K562 (cell line): ENCODE measurements at regions not wholly inside any gene's neighbourhood (a gene's known extent, or its start where the extent isn't known, plus 50 kb on each side); places are given as distances from the start of the nearest gene placed in this dataset.

Experiments
- BACH1 ChIP-seq: fragments of 200-800 bp; sonication (Bioruptor generic); IDR thresholded peaks from 2 replicates; pipeline ENCODE4 v1.6.1; 2016; ENCODE audit warnings: missing genetic modification characterization, missing compliant biosample characterization
- ESRRA ChIP-seq: fragments of 450-650 bp; IDR thresholded peaks from 2 replicates; pipeline ENCODE4 v1.6.1; 2014; ENCODE audit warnings: low read depth, mild to moderate bottlenecking, moderate library complexity, borderline replicate concordance
- MAFF ChIP-seq: IDR thresholded peaks from 2 replicates; pipeline ENCODE4 v1.6.1; 2012; ENCODE audit warnings: low read length, improper control_type of control experiment
- MTA2 ChIP-seq: fragments of 450-650 bp; IDR thresholded peaks from 2 replicates; pipeline ENCODE4 v1.6.1; 2016; ENCODE audit warnings: low read depth
- RBM39 ChIP-seq: fragments of 200-400 bp; formaldehyde crosslinking; optimal IDR thresholded peaks from 2 replicates; pipeline ENCODE3; 2018; ENCODE audit warnings: low read depth, low read length
- TF ChIP-seq, protein P1 (sequence below), 2 experiments: fragments of 450-650 bp; IDR thresholded peaks; 2 replicates each; pipeline ENCODE4 v1.6.1; 2016; ENCODE audit warnings: mild to moderate bottlenecking in 2 of 2, borderline replicate concordance in 1 of 2, low read depth in 1 of 2, moderate library complexity in 1 of 2

DNA sequence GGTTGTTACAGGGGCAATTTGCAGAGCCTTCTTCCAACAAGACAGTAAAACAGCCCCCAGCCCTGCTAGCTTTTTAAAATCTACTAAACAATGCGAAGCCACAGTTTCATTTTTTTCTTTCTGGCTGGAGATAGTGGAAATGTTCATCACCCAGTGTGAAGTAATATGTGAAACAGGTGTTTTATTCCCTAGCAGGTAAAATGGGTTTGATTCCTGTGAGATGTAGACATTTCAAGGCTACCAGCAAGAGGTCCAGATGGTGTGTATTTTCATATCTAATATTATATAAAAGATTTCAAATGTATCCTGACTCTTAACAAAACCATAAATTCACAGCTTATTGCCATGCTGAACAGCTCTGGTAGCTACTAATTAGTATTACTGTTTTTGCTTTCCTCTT, 160.3 kb downstream of the SATB1 start (continued):
- TF ChIP-seq, protein P1, sequence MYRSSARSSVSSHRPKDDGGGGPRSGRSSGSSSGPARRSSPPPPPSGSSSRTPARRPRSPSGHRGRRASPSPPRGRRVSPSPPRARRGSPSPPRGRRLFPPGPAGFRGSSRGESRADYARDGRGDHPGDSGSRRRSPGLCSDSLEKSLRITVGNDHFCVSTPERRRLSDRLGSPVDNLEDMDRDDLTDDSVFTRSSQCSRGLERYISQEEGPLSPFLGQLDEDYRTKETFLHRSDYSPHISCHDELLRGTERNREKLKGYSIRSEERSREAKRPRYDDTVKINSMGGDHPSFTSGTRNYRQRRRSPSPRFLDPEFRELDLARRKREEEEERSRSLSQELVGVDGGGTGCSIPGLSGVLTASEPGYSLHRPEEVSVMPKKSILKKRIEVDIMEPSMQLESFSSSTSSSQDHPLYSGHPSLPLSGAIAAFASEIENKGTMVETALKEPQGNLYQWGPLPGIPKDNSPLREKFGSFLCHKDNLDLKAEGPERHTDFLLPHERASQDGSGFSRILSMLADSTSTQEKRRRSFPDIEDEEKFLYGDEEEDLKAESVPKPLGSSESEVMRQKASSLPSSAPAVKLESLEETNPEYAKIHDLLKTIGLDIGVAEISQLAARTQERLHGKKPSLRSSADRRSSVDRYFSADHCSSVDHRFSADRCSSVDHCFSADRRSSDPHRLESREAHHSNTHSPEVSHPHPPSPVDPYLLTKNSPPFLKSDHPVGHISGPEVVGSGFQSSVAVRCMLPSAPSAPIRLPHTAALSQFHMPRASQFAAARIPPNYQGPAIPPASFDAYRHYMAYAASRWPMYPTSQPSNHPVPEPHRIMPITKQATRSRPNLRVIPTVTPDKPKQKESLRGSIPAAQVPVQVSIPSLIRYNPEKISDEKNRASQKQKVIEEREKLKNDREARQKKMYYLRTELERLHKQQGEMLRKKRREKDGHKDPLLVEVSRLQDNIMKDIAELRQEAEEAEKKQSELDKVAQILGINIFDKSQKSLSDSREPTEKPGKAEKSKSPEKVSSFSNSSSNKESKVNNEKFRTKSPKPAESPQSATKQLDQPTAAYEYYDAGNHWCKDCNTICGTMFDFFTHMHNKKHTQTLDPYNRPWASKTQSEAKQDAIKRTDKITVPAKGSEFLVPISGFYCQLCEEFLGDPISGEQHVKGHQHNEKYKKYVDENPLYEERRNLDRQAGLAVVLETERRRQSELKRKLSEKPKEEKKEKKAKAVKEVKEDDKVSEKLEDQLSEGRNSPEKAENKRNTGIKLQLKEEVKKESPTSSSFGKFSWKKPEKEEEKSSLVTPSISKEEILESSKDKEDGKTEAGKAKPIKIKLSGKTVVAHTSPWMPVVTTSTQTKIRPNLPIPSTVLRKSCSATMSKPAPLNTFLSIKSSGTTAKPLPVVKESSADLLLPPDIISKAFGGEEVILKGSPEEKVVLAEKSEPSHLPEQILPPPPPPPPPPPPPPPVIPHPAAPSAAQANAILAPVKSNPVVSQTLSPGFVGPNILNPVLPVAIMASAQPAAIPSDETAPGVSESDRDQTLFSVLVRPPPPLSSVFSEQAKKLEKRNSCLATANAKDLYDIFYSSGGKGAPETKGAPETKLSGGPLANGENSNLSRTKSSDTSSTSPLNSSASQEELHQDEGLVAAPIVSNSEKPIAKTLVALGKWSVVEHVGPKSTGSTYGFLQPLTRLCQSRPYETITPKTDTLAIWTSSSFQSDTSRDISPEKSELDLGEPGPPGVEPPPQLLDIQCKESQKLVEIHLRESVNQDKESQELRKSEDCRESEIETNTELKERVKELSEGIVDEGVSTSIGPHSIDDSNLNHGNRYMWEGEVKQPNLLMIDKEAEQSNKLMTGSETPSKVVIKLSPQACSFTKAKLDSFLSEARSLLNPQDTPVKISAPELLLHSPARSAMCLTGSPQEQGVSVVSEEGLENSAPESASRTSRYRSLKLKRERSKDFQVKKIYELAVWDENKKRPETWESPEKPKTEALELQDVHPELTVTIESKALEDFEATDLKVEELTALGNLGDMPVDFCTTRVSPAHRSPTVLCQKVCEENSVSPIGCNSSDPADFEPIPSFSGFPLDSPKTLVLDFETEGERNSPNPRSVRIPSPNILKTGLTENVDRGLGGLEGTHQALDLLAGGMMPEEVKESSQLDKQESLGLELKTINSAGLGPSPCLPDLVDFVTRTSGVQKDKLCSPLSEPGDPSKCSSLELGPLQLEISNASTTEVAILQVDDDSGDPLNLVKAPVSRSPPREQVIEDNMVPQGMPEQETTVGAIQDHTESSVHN (IDR thresholded peaks at IDR 0.05; ENCODE audit: borderline replicate concordance in 1 of 2, low read depth in 1 of 2), result no peak
- TF ChIP-seq RBM39 (no peak), ESRRA (no peak), MTA2 (no peak), MAFF (no peak), BACH1 (tag) (no peak)
